Lower lobe of right lung (tissue), 2 donors: ENCODE measurements at regions not wholly inside any gene's neighbourhood (a gene's known extent, or its start where the extent isn't known, plus 50 kb on each side); places are given as distances from the start of the nearest gene placed in this dataset.

ENCODE experiments used
- ATAC-seq, 2 donors: fragments of 200-7000 bp; cut with Tn5 transposase; one replicate each; pipeline ENCODE4 v1.9.1; 2020 to 2022; ENCODE audit warnings: mild to moderate bottlenecking in 2 of 2, moderate library complexity in 2 of 2
- DNase-seq: peaks from one replicate; pipeline ENCODE4 v3.0.0-alpha.2; 2020
- H3K27ac ChIP-seq: fragments of 200-600 bp; one replicate; pipeline ENCODE4 v1.8.0; 2022
- H3K27me3 ChIP-seq: fragments of 200-600 bp; one replicate; pipeline ENCODE4 v1.8.0; 2022; ENCODE audit warnings: low read depth
- H3K36me3 ChIP-seq: fragments of 200-600 bp; one replicate; pipeline ENCODE4 v1.8.0; 2022; ENCODE audit warnings: mild to moderate bottlenecking
- H3K4me1 ChIP-seq: fragments of 200-600 bp; one replicate; pipeline ENCODE4 v1.8.0; 2022
- H3K4me3 ChIP-seq: fragments of 200-600 bp; one replicate; pipeline ENCODE4 v1.8.0; 2022; ENCODE audit warnings: mild to moderate bottlenecking
- H3K9me3 ChIP-seq: fragments of 200-600 bp; one replicate; pipeline ENCODE4 v1.8.0; 2022
- intact Hi-C: fragments of 100-400 bp; cut with DNase I; formaldehyde crosslinking; loops from one replicate; pipeline ENCODE4 v1.11.0; 2022
- TF ChIP-seq, protein P1 (sequence below): fragments of 200-600 bp; IDR thresholded peaks from one replicate; pipeline ENCODE4 v1.8.0; 2022; ENCODE audit warnings: antibody characterized with exemption, mild to moderate bottlenecking
- donor health status: DM: no; HTN: yes; CAD: no; lungs with severe emphysema.

GRCh38 chr3:110966966-110967663 lies 104.5 kb upstream of the NECTIN3 start:
- no peak overlapping the region for H3K4me3 ChIP-seq
- no peaks in the 10 kb centered on the region for H3K4me1 ChIP-seq
- no peak for DNase-seq
- H3K27me3 ChIP-seq = no peaks in the 10 kb centered on the region
- H3K36me3 ChIP-seq = no peaks in the 10 kb centered on the region
- TF ChIP-seq, protein P1, sequence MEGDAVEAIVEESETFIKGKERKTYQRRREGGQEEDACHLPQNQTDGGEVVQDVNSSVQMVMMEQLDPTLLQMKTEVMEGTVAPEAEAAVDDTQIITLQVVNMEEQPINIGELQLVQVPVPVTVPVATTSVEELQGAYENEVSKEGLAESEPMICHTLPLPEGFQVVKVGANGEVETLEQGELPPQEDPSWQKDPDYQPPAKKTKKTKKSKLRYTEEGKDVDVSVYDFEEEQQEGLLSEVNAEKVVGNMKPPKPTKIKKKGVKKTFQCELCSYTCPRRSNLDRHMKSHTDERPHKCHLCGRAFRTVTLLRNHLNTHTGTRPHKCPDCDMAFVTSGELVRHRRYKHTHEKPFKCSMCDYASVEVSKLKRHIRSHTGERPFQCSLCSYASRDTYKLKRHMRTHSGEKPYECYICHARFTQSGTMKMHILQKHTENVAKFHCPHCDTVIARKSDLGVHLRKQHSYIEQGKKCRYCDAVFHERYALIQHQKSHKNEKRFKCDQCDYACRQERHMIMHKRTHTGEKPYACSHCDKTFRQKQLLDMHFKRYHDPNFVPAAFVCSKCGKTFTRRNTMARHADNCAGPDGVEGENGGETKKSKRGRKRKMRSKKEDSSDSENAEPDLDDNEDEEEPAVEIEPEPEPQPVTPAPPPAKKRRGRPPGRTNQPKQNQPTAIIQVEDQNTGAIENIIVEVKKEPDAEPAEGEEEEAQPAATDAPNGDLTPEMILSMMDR = no peak
- intact Hi-C loops = no loop called here
- no peak overlapping the region for H3K27ac ChIP-seq
- peaks cover 9% of the 10 kb centered on the region for H3K9me3 ChIP-seq
- no peak for ATAC-seq

- no peak for ATAC-seq
- intact Hi-C loops = no loop called here
- TF ChIP-seq, protein P1 = no peak
- Histone ChIP-seq H3K4me1 (no peaks in the 10 kb centered on the region), H3K27me3 (no peaks in the 10 kb centered on the region), H3K4me3 (no peak overlapping the region), H3K27ac (no peak overlapping the region), H3K36me3 (no peaks in the 10 kb centered on the region), H3K9me3 (peaks cover 9% of the 10 kb centered on the region)
- DNase-seq = no peak
Measured at GRCh38 chr3:110968076-110968475, 103.5 kb upstream of the NECTIN3 start.

GRCh38 chr3:110969229-110970211 lies 102.1 kb upstream of the NECTIN3 start:
- H3K4me3 ChIP-seq = no peak overlapping the region
- peaks cover 5% of the 10 kb centered on the region for H3K9me3 ChIP-seq
- no peak for ATAC-seq
- H3K4me1 ChIP-seq = no peaks in the 10 kb centered on the region
- DNase-seq = no peak
- no peak overlapping the region for H3K27ac ChIP-seq
- TF ChIP-seq, protein P1 = no peak
- intact Hi-C loops = no loop called here
- H3K36me3 ChIP-seq = no peaks in the 10 kb centered on the region
- H3K27me3 ChIP-seq = no peaks in the 10 kb centered on the region

DNA sequence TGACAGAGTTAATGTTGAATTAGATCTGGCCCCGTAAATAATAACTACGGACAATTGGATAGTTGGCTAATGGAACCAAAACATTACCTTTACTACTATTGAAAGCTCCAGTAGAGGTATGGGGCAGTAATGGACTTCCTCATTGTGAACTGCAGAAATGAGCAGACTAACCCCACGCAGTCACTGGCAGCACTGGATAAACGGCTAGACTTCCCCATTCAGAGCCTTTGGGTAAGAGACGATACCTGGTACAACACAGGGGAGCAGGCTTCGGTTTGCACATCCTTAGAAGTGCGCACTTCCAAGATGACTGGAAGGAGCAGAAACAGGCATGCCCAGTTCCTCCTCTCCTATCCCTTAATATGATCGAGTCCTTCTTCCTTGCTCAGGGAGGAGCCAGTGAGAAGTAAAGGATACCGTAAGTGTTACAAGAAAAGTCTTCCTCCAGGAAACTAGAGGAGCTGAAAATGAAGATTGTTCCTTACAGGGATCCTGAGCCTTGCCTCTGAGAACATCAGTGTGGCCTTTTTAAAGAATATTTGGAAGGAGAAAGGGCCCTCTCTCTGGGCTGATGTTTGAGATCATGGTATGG lies 100.5 kb upstream of the NECTIN3 start:
- Histone ChIP-seq H3K27ac (no peak overlapping the region), H3K36me3 (no peaks in the 10 kb centered on the region), H3K4me1 (no peaks in the 10 kb centered on the region), H3K4me3 (no peak overlapping the region), H3K27me3 (no peaks in the 10 kb centered on the region), H3K9me3 (peaks cover 5% of the 10 kb centered on the region)
- DNase-seq (no peak), ATAC-seq (no peak)
- intact Hi-C loops = no loop called here
- TF ChIP-seq, protein P1 = no peak

DNA sequence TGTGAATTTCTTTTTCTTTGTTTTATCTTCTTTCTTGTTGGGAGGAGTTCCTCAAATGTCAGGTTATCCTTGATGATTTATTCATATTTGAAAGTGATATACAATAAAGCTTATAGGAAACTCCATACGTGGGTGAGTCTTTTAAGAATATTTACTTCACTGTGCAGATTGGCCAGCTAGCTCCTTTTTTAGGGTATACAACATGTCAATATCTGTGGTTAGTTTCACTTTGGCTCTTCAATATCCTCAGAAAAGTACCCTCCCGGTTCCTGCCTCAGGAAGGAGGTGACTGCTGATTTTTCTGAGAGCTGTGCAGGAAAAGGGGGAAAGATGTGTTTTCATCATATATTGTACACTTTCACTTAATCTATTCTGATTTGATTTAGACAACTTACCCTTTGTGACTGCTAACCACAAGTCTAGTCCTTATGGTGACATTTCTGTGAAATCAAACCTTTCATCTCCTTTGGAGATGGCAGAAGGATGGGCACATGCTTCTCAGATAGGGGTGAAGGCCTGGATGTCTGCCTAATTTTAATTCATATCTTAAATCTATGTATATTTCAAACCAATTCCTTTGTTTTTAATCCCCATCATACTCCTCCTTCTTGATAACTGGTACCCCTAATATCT lies 98.2 kb upstream of the NECTIN3 start:
- Histone ChIP-seq H3K4me1 (no peaks in the 10 kb centered on the region), H3K9me3 (peaks cover 5% of the 10 kb centered on the region), H3K27me3 (no peaks in the 10 kb centered on the region), H3K27ac (no peak overlapping the region), H3K4me3 (no peak overlapping the region), H3K36me3 (no peaks in the 10 kb centered on the region)
- DNase-seq (no peak), ATAC-seq (no peak)
- intact Hi-C loops = no loop called here
- TF ChIP-seq, protein P1 = no peak
